GM23338 (cell line): ENCODE measurements at regions not wholly inside any gene's neighbourhood (a gene's known extent, or its start where the extent isn't known, plus 50 kb on each side); places are given as distances from the start of the nearest gene placed in this dataset.

ENCODE experiments used
- ATAC-seq: fragments of 200-7000 bp; cut with Tn5 transposase; 3 replicates; pipeline ENCODE4 v1.9.1; 2020
- DNase-seq: peaks from one replicate; pipeline ENCODE4 v3.0.0-alpha.2; 2015; ENCODE audit warnings: low spot score
- H2AFZ ChIP-seq: fragments of 200-600 bp; sonication (generic); 2 replicates; pipeline ENCODE4 v1.8.0; 2016; ENCODE audit warnings: antibody characterized with exemption, mild to moderate bottlenecking, moderate library complexity
- H3F3A ChIP-seq: fragments of 200-600 bp; sonication (generic); replicated peaks from 2 replicates; pipeline ENCODE4 v1.8.0; 2017; ENCODE audit warnings: antibody characterized with exemption, mixed run types, low read depth
- H3K27ac ChIP-seq: fragments of 200-600 bp; sonication (generic); 2 replicates; pipeline ENCODE4 v1.6.1; 2016; ENCODE audit warnings: low read depth
- H3K27me3 ChIP-seq: fragments of 200-600 bp; sonication (generic); 2 replicates; pipeline ENCODE4 v1.8.0; 2016; ENCODE audit warnings: mild to moderate bottlenecking, mixed run types, moderate library complexity; ENCODE audit not compliant: insufficient read depth
- H3K36me3 ChIP-seq: fragments of 200-600 bp; sonication (generic); 2 replicates; pipeline ENCODE4 v1.8.0; 2016; ENCODE audit warnings: mild to moderate bottlenecking; ENCODE audit not compliant: insufficient read depth
- H3K4me1 ChIP-seq: fragments of 200-600 bp; sonication (generic); 2 replicates; pipeline ENCODE4 v1.8.0; 2016; ENCODE audit warnings: mild to moderate bottlenecking, moderate library complexity; ENCODE audit not compliant: insufficient read depth
- H3K4me2 ChIP-seq: fragments of 200-600 bp; sonication (generic); 2 replicates; pipeline ENCODE4 v1.7.1; 2017; ENCODE audit warnings: mixed run types
- H3K4me3 ChIP-seq: fragments of 200-600 bp; sonication (generic); 2 replicates; pipeline ENCODE4 v1.6.1; 2016; ENCODE audit warnings: mixed run types
- H3K79me2 ChIP-seq: fragments of 200-600 bp; sonication (generic); replicated peaks from 2 replicates; pipeline ENCODE4 v1.8.0; 2017; ENCODE audit warnings: mild to moderate bottlenecking; ENCODE audit not compliant: insufficient read depth
- H3K9me2 ChIP-seq: fragments of 200-600 bp; sonication (generic); 2 replicates; pipeline ENCODE4 v1.8.0; 2017; ENCODE audit not compliant: insufficient read depth
- H4K20me1 ChIP-seq: fragments of 200-600 bp; sonication (generic); replicated peaks from 2 replicates; pipeline ENCODE4 v1.8.0; 2017; ENCODE audit warnings: mild to moderate bottlenecking; ENCODE audit not compliant: insufficient read depth
- H3K27ac Mint-ChIP-seq: 2 replicates; pipeline ENCODE4 v1.8.0; 2020; ENCODE audit warnings: inconsistent platforms, mild to moderate bottlenecking, moderate library complexity, mixed read lengths
- H3K27me3 Mint-ChIP-seq: 3 replicates; pipeline ENCODE4 v1.8.0; 2022; ENCODE audit warnings: low read depth, mild to moderate bottlenecking, moderate library complexity, mixed read lengths, inconsistent platforms; ENCODE audit not compliant: insufficient read depth, poor library complexity
- H3K36me3 Mint-ChIP-seq: 3 replicates; pipeline ENCODE4 v1.8.0; 2021; ENCODE audit warnings: low read depth, mild to moderate bottlenecking, inconsistent platforms, moderate library complexity, mixed read lengths
- H3K4me1 Mint-ChIP-seq: 3 replicates; pipeline ENCODE4 v1.8.0; 2020; ENCODE audit warnings: mild to moderate bottlenecking, inconsistent platforms, mixed read lengths
- H3K4me3 Mint-ChIP-seq: 3 replicates; pipeline ENCODE4 v1.8.0; 2021; ENCODE audit warnings: moderate library complexity, mild to moderate bottlenecking, inconsistent platforms, mixed read lengths
- H3K9me3 Mint-ChIP-seq: 3 replicates; pipeline ENCODE4 v1.8.0; 2020; ENCODE audit warnings: moderate library complexity, mild to moderate bottlenecking, inconsistent platforms, mixed read lengths
- CREB1 ChIP-seq: fragments of 250-450 bp; sonication (Bioruptor Pico); IDR thresholded peaks from 2 replicates; pipeline ENCODE4 v1.5.0; 2020; ENCODE audit warnings: low read depth, mild to moderate bottlenecking, moderate library complexity
- JUNB ChIP-seq: IDR thresholded peaks from one replicate; pipeline ENCODE4 v1.6.1; 2016; ENCODE audit warnings: antibody characterized with exemption; ENCODE audit not compliant: unreplicated experiment
- NANOG ChIP-seq: IDR thresholded peaks from 2 replicates; pipeline ENCODE4 v1.6.1; 2016; ENCODE audit warnings: antibody characterized with exemption, borderline replicate concordance
- POLR2AphosphoS5 ChIP-seq: IDR thresholded peaks from 2 replicates; pipeline ENCODE4 v1.6.1; 2016; ENCODE audit warnings: antibody characterized with exemption, low read depth
- REST ChIP-seq: IDR thresholded peaks from one replicate; pipeline ENCODE4 v1.6.1; 2018; ENCODE audit warnings: antibody characterized with exemption; ENCODE audit not compliant: unreplicated experiment
- STAT1 ChIP-seq: IDR thresholded peaks from one replicate; pipeline ENCODE4 v1.6.1; 2016; ENCODE audit warnings: antibody characterized with exemption; ENCODE audit not compliant: unreplicated experiment
- ZNF331 ChIP-seq: fragments of 250-450 bp; sonication (Bioruptor Pico); IDR thresholded peaks from 2 replicates; pipeline ENCODE4 v1.5.0; 2020; ENCODE audit warnings: low read depth, mild to moderate bottlenecking, moderate library complexity
- ZNF462 ChIP-seq: fragments of 250-450 bp; sonication (Bioruptor Pico); IDR thresholded peaks from 2 replicates; pipeline ENCODE4 v1.5.0; 2020; ENCODE audit warnings: mild to moderate bottlenecking, moderate library complexity
- TF ChIP-seq, protein P1 (sequence below): IDR thresholded peaks from 2 replicates; pipeline ENCODE4 v1.6.1; 2016; ENCODE audit warnings: antibody characterized with exemption

DNA sequence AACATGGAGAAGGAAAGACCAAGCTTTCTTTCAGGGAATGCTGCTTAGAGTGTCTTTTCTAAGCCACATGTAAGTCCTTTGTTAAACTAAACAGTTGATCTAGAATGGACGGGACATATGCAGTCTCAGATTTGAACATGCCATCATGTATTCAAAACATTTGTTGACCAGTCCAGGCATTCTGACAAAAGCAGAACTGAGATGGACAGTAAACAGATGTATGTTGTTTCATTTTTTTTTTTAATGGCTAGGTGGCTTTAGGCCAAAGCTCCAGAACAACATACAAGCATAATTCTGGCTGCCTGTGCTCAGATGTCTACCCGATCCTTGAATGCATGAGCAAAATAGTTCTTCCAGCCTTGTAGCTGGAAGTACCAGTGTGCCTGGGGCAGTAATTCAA, 1211.4 kb upstream of the FAM98A start:
- no peaks in the 10 kb centered on the region for H3K4me1 ChIP-seq
- no peaks in the 10 kb centered on the region; the same call in 2 of the 3 replicates for H3K4me1 Mint-ChIP-seq
- H3K79me2 ChIP-seq, result no peaks in the 10 kb centered on the region
- no peaks in the 10 kb centered on the region for H3K36me3 Mint-ChIP-seq
- ATAC-seq, result no peak
- H3K4me2 ChIP-seq, result no peak overlapping the region
- H3K36me3 ChIP-seq, result no peaks in the 10 kb centered on the region
- H3K27me3 ChIP-seq, result no peaks in the 10 kb centered on the region
- H4K20me1 ChIP-seq, result no peaks in the 10 kb centered on the region
- no peak overlapping the region for H3K27ac Mint-ChIP-seq
- no peak overlapping the region for H3K4me3 ChIP-seq
- TF ChIP-seq STAT1, result no peak
- TF ChIP-seq, protein P1, sequence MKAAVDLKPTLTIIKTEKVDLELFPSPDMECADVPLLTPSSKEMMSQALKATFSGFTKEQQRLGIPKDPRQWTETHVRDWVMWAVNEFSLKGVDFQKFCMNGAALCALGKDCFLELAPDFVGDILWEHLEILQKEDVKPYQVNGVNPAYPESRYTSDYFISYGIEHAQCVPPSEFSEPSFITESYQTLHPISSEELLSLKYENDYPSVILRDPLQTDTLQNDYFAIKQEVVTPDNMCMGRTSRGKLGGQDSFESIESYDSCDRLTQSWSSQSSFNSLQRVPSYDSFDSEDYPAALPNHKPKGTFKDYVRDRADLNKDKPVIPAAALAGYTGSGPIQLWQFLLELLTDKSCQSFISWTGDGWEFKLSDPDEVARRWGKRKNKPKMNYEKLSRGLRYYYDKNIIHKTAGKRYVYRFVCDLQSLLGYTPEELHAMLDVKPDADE, result no peak
- no peak for TF ChIP-seq ZNF462 (CRISPR knock-in tag)
- TF ChIP-seq POLR2AphosphoS5, result no peak
- TF ChIP-seq CREB1, result no peak
- no peak for TF ChIP-seq JUNB
- no peak for TF ChIP-seq REST
- no peak for TF ChIP-seq ZNF331 (CRISPR knock-in tag)
- no peak for TF ChIP-seq NANOG
- H2AFZ ChIP-seq, result peak overlapping the region; percentile 13; the same call in 1 of the 2 replicates
- H3K27ac ChIP-seq, result no peak overlapping the region
- H3K27me3 Mint-ChIP-seq, result no peaks in the 10 kb centered on the region
- DNase-seq, result no peak
- H3K9me2 ChIP-seq, result no peaks in the 10 kb centered on the region; the same call in 1 of the 2 replicates
- H3K9me3 Mint-ChIP-seq, result no peaks in the 10 kb centered on the region
- no peak overlapping the region for H3K4me3 Mint-ChIP-seq
- H3F3A ChIP-seq, result no peaks in the 10 kb centered on the region
